CD14-positive monocyte (primary cell): ENCODE measurements at regions not wholly inside any gene's neighbourhood (a gene's known extent, or its start where the extent isn't known, plus 50 kb on each side); places are given as distances from the start of the nearest gene placed in this dataset.
"Not testable (repeated sequence)": the region's sequence is repeated elsewhere in the genome, so short reads cannot be mapped to it uniquely, and the experiment has no call there.

Experiments used
- DNase-seq, 3 donors: peaks; one replicate each; pipeline ENCODE4 v3.0.0-alpha.2; 2011 to 2022
- H2AFZ ChIP-seq: 2 replicates; pipeline ENCODE4 v1.6.0; 2012; ENCODE audit warnings: mild to moderate bottlenecking, low read depth, low read length, inconsistent platforms; ENCODE audit not compliant: insufficient read depth, poor library complexity, severe bottlenecking
- H3K27ac ChIP-seq, 2 donors: 1 replicate in 1 of 2; 2 replicates in 1 of 2; pipeline ENCODE4 v1.5.1; 2012 to 2013; ENCODE audit warnings: low read length in 2 of 2, control low read depth in 1 of 2, inconsistent platforms in 1 of 2, low read depth in 1 of 2, mild to moderate bottlenecking in 1 of 2
- H3K27me3 ChIP-seq, 2 donors: one replicate each; pipeline versions ENCODE4 v1.6.0 to v1.6.1; 2011 to 2013; ENCODE audit warnings: low read length in 2 of 2; ENCODE audit not compliant: control insufficient read depth in 2 of 2, insufficient read depth in 2 of 2
- H3K36me3 ChIP-seq, 2 donors: replicated peaks in 1 of 2; 1 replicate in 1 of 2; 2 replicates in 1 of 2; pipeline versions ENCODE4 v1.5.1 to v1.6.1; 2012 to 2013; ENCODE audit warnings: low read length in 2 of 2, control low read depth in 1 of 2, inconsistent platforms in 1 of 2, mild to moderate bottlenecking in 1 of 2; ENCODE audit not compliant: insufficient read depth in 2 of 2, control insufficient read depth in 1 of 2
- H3K4me1 ChIP-seq, 2 donors: 1 replicate in 1 of 2; 2 replicates in 1 of 2; pipeline versions ENCODE4 v1.5.1 to v1.6.1; 2012 to 2013; ENCODE audit warnings: low read length in 2 of 2, control low read depth in 1 of 2, inconsistent platforms in 1 of 2, mild to moderate bottlenecking in 1 of 2, moderate library complexity in 1 of 2; ENCODE audit not compliant: insufficient read depth in 2 of 2, control insufficient read depth in 1 of 2
- H3K4me2 ChIP-seq: replicated peaks from 2 replicates; pipeline ENCODE3; 2012; ENCODE audit warnings: low read length, moderate library complexity, mild to moderate bottlenecking; ENCODE audit not compliant: poor library complexity, severe bottlenecking; ENCODE audit errors: extremely low read depth
- H3K4me3 ChIP-seq, 3 experiments: fragments of 200-600 bp in 1 of 3; sonication (generic) in 1 of 3; replicated peaks in 1 of 3; 1 replicate in 2 of 3; 2 replicates in 1 of 3; pipeline ENCODE4 v1.5.1; 2011 to 2013; ENCODE audit warnings: low read length in 3 of 3, mild to moderate bottlenecking in 3 of 3, control low read depth in 2 of 3, low read depth in 2 of 3, inconsistent platforms in 1 of 3, moderate library complexity in 1 of 3
- H3K79me2 ChIP-seq: 2 replicates; pipeline ENCODE4 v1.6.0; 2012; ENCODE audit warnings: mild to moderate bottlenecking, control low read depth, inconsistent platforms, low read length, moderate library complexity; ENCODE audit not compliant: insufficient read depth
- H3K9ac ChIP-seq: 2 replicates; pipeline ENCODE4 v1.6.0; 2017; ENCODE audit warnings: low read length, mild to moderate bottlenecking; ENCODE audit not compliant: insufficient read depth, poor library complexity, severe bottlenecking
- H3K9me3 ChIP-seq, 2 donors: replicated peaks in 1 of 2; 1 replicate in 1 of 2; 2 replicates in 1 of 2; pipeline versions ENCODE4 v1.5.1 to v1.6.1; 2012 to 2013; ENCODE audit warnings: low read length in 2 of 2, control low read depth in 1 of 2; ENCODE audit not compliant: control insufficient read depth in 1 of 2, insufficient read depth in 1 of 2
- H4K20me1 ChIP-seq: 2 replicates; pipeline ENCODE4 v1.6.0; 2012; ENCODE audit warnings: mild to moderate bottlenecking, low read length, control low read depth, moderate library complexity; ENCODE audit not compliant: insufficient read depth
- H3K27ac Mint-ChIP-seq, 7 donors: one replicate each; pipeline ENCODE4 v1.8.0; 2020; ENCODE audit warnings: mild to moderate bottlenecking in 7 of 7, mixed read lengths in 7 of 7, moderate library complexity in 6 of 7, inconsistent platforms in 2 of 7
- H3K27me3 Mint-ChIP-seq, 3 donors: one replicate each; pipeline ENCODE4 v1.8.0; 2021 to 2022; ENCODE audit warnings: low read depth in 3 of 3, mild to moderate bottlenecking in 3 of 3, mixed read lengths in 3 of 3, moderate library complexity in 3 of 3, inconsistent platforms in 1 of 3
- H3K36me3 Mint-ChIP-seq, 2 donors: one replicate each; pipeline ENCODE4 v1.8.0; 2020; ENCODE audit warnings: mixed read lengths in 2 of 2, inconsistent platforms in 1 of 2, mild to moderate bottlenecking in 1 of 2
- H3K4me1 Mint-ChIP-seq: one replicate; pipeline ENCODE4 v1.8.0; 2020; ENCODE audit warnings: mild to moderate bottlenecking, mixed read lengths
- H3K4me3 Mint-ChIP-seq, 2 donors: one replicate each; pipeline ENCODE4 v1.8.0; 2020; ENCODE audit warnings: mild to moderate bottlenecking in 2 of 2, mixed read lengths in 2 of 2, moderate library complexity in 1 of 2
- H3K9me3 Mint-ChIP-seq, 7 donors: one replicate each; pipeline ENCODE4 v1.8.0; 2020 to 2022; ENCODE audit warnings: mixed read lengths in 7 of 7, mild to moderate bottlenecking in 6 of 7, moderate library complexity in 6 of 7, inconsistent platforms in 2 of 7
- CTCF ChIP-seq: fragments of 200-600 bp; IDR thresholded peaks from one replicate; pipeline ENCODE4 v1.8.0; 2022; ENCODE audit warnings: antibody characterized with exemption, mild to moderate bottlenecking
- WGBS: methylation state at CpG from one replicate; pipeline ENCODE4 v1.1.5; 2013; ENCODE audit warnings: missing lambda C conversion rate; ENCODE audit not compliant: insufficient coverage; 5-methylcytosine and 5-hydroxymethylcytosine counted together
- intact Hi-C, 2 donors: fragments of 100-400 bp; cut with micrococcal nuclease; formaldehyde crosslinking; loops; one replicate each; pipeline versions ENCODE4 v1.15.0 to v1.15.1; 2023

- no peak for DNase-seq
- intact Hi-C loops: no loop called here
- H4K20me1 ChIP-seq: no peaks in the 10 kb centered on the region
These were observed 65.8 kb upstream of the RGL1 start for GRCh38 chr1:183739082-183739481.

GRCh38 chr1:183737916-183738315 lies 67.0 kb upstream of the RGL1 start:
- H3K9ac ChIP-seq, H2AFZ ChIP-seq, H3K4me1 ChIP-seq, DNase-seq, H3K27ac ChIP-seq, H3K9me3 Mint-ChIP-seq, H3K27me3 ChIP-seq, H3K4me2 ChIP-seq, H3K4me3 ChIP-seq, H3K36me3 Mint-ChIP-seq, H3K36me3 ChIP-seq, H3K4me1 Mint-ChIP-seq, H4K20me1 ChIP-seq, H3K27ac Mint-ChIP-seq, H3K4me3 Mint-ChIP-seq, H3K27me3 Mint-ChIP-seq, H3K79me2 ChIP-seq, H3K9me3 ChIP-seq, intact Hi-C loops: not testable (repeated sequence)
- WGBS: 100% methylated on average over 1 of the region's 7 CpGs

More at GRCh38 chr1:183739082-183739481, 65.8 kb upstream of the RGL1 start:
- H3K9me3 Mint-ChIP-seq: peaks cover 0 to 4% (median 2%) of the 10 kb centered on the region in 7 donors
- Histone ChIP-seq H3K4me2 (no peak overlapping the region), H3K36me3 (no peaks in the 10 kb centered on the region), H3K27ac (no peak overlapping the region), H3K4me3 (no peak overlapping the region), H3K79me2 (no peaks in the 10 kb centered on the region), H2AFZ (no peak overlapping the region), H3K27me3 (no peaks in the 10 kb centered on the region), H3K9ac (no peak overlapping the region), H3K4me1 (no peaks in the 10 kb centered on the region), H3K9me3 (peaks cover 0 to 4% of the 10 kb centered on the region in 2 donors)
- H3K27ac Mint-ChIP-seq: no peak overlapping the region
- no peaks in the 10 kb centered on the region for H3K36me3 Mint-ChIP-seq
- H3K27me3 Mint-ChIP-seq: peaks cover 0 to 6% (median 3%) of the 10 kb centered on the region in 3 donors
- no CpG with 5 or more reads among the region's 2 CpGs for WGBS
- peaks cover 2% of the 10 kb centered on the region for H3K4me1 Mint-ChIP-seq
- no peak overlapping the region for H3K4me3 Mint-ChIP-seq
- TF ChIP-seq CTCF: no peak
